ENCODE measurements at regions not wholly inside any gene's neighbourhood (a gene's known extent, or its start where the extent isn't known, plus 50 kb on each side); places are given as distances from the start of the nearest gene placed in this dataset.
"Not testable (repeated sequence)": the region's sequence is repeated elsewhere in the genome, so short reads cannot be mapped to it uniquely, and the experiment has no call there.

DNA sequence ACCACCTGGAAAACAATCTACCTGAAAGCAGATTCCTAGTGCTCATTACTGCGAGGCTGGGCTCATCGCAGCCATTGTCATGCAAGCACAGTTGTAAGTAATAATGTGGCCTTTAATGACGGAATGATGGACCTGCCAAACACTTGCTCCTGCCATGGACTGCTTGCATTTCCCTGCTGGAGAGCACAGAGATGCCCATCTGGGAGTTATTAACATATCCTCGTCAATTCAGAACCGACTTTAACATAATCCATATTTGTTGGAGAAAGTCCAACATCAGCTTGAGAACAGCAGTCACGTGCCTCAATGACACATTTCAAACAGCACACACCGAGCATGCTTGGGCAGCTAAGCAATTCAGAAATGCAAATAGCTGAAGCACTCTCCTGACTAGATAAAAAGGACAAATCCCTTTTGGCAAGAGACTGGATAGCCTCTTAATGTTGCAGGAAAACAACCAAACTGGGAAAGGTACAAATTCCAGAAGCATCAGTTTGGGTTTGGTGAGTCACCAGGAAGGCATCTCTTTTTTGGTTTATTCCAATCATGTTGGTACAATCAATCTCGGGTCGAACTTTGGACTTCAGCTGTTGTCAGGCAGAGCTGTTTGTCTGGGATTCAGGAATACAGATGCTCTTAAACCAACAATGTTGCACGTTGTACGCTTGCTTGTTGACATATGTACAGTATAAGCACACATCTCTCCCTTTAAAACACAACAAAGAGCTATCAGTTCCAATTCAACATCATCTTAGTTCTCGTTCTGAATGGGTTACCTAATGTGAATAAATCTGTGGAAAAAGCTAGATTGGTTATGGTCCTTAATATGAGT is 395.8 kb downstream of the LNPK start:
- peak; percentile 10 for DNase-seq (ENCODE audit: low spot score)

DNA sequence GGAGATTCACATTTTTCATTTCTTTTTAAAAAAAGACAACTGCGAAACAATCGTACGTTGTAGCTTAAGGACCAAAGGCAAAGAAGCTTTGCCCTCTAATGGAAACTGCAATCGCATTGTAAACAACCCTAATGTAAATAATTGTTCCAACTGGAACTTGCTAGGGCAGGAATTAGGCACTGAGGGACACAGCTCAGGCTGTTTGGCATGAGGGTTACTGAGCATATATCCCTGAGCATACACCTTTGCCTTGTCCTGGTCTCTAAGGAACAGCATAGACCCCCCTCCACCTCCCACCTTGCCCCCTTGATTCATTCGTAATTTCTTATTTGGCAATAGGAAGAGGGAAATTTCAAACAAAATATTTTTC is 396.4 kb downstream of the LNPK start:
- DNase-seq (ENCODE audit: low spot score), result no peak

GRCh38 chr2:175601969-175602368 is 400.1 kb downstream of the LNPK start:
- DNase-seq (ENCODE audit: low spot score), result no peak

DNA sequence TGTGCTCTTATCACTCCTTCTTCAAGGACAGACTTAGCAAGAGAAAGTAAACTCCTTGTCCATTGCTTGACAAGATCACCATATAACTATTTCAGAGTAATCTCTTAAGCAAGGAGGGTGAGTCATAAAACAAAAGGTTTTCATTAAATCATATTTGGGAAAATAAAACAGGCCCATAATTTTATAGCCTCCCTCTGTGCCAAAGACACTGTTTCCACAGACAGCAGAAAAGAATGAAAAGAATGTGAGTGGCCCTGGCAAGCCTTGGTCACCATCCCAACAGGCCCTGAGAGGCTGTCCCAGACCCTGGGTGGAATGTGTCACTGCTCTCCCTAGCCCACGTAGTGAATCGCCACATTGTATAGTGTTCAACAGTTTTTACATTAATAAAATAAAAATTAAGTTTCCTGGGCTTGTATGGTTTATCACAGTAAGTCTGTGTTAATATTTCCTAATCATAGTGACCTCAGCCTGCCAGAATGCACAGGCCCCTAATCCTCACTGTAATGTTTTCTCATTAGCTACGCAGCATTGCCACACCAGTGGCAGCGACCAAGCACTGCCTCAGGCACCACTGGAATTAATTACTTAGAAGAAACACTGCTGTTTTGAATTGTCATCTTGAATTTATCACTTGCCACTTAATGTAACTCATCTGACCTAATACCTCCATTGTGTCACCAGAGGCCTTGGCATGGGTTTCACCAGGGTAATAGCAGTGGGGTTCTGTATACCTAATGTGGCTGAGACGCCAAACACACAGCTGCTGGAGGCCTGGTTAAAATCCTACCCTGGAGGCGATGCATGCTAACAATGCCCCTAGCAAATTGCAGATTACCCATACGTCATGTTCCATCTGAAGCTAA is 401.9 kb downstream of the LNPK start:
- no peak for DNase-seq (ENCODE audit: low spot score)

- DNase-seq (ENCODE audit: low spot score), result no peak
Observed at GRCh38 chr2:175597286-175597685, 404.8 kb downstream of the LNPK start.

DNA sequence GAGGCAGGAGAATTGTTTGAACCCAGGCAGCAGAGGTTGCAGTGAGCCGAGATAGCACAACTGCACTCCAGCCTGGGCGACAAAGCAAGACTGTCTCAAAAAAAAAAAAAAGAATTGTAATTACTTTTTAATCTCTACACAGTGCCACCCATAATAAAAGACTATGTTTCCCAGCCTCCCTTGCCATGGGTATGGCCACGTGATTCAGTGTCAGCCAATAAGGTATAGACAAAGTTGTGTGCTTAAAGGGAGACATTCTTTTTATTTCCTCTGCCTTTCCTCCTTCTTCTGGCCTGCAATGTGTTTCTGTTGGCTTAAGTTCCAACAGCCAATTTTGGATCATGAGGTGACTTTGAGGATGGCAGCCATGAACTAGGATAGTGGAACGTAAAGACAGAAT is 406.9 kb downstream of the LNPK start:
- DNase-seq (ENCODE audit: low spot score), result no peak

GRCh38 chr2:175593686-175594525 is 408.2 kb downstream of the LNPK start:
- not testable (repeated sequence) for DNase-seq (ENCODE audit: low spot score)

- DNase-seq (ENCODE audit: low spot score), result not testable (repeated sequence)
Observed at GRCh38 chr2:175588213-175588612, 406.7 kb upstream of the ATP5MC3 start.

GRCh38 chr2:175585496-175585895 is 404.0 kb upstream of the ATP5MC3 start:
- no peak for DNase-seq (ENCODE audit: low spot score)

DNA sequence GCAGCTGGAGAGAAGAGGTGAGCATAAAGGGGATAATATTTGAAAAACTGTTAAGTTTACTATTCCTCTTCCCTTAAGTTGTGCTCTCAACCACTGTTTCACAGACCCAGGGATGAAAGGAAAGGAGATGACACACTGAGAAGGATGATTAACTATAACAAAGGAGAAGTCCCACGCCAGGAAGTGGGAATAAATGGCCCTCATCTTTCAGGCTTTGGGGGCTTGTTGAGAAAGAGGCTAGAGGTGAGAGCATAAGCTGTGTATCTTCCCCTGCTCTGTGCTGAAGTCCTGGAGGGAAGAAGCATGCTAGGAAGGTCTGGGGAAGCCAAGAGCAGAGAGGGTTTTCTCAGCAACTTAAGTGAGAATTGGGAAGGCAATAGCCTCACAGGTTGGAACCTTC is 399.1 kb upstream of the ATP5MC3 start:
- DNase-seq (ENCODE audit: low spot score), result no peak

- no peak for DNase-seq (ENCODE audit: low spot score)
Observed at GRCh38 chr2:175579646-175580045, 398.1 kb upstream of the ATP5MC3 start.

- DNase-seq (ENCODE audit: low spot score), result no peak
Observed at GRCh38 chr2:175577368-175577970, 396.0 kb upstream of the ATP5MC3 start.

DNA sequence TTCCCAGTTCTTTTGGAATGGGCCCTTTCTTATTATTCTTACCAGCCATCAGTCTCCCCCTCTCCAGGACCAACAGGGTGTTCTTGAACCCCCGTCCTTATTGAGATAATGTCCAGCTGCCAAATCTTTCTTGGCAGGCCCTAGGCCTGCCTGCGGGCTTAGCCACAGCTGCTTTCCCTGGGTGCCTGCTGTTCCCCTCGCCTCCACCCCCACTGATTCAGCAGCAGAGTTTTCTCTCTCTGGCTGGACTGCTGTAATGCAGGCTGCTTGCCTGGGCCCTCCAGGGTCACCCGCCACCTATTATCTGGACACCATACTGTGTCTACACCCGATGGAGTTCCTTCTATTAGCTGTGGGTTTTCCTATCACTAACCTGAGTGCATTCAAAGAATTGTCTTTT is 395.4 kb upstream of the ATP5MC3 start:
- no peak for DNase-seq (ENCODE audit: low spot score)

- DNase-seq (ENCODE audit: low spot score), result no peak
Observed at GRCh38 chr2:175576270-175576669, 394.8 kb upstream of the ATP5MC3 start.

DNA sequence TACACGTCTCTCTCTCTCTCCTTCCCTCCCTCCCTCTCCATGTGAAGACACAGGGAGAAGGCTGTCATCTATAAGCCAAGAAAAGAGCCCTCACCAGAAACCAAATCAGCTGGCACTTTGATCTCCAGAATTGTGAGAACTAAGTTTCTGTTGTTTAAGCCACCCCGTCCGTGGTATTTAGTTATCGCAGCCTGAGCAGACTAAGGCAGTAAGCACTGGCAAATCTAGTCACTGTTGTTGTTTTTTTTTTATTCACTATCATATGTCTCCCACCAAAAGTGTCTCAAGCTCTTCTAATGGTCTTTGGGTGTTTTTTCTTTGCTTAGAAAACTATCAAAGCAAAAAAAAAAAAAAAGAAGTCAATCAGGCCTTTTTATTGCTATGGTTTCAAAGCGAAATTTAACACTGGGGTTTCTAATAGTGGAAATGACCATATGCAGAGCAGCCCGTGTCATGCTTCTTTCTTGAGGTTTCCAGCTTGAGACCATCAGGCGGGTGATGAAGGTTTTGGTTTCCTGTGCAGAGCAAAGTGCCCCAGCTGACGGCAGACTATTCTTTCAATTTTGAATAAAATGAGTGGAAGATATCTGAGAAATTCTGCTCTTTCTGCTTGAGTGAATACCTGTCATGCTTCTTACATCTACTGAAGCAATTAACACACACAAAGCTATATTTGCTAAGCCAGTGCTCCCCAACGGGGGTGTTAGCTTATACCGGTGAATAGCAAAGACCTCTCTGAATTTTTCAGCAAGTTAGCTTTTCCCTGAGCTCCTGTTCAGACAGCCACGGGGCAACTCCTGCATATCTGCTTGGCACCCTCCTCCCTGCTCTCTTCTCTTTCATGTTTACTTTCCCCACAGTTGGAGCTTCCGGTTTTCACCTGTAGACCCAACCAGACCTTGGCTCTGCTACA is 394.1 kb upstream of the ATP5MC3 start:
- no peak for DNase-seq (ENCODE audit: low spot score)

DNA sequence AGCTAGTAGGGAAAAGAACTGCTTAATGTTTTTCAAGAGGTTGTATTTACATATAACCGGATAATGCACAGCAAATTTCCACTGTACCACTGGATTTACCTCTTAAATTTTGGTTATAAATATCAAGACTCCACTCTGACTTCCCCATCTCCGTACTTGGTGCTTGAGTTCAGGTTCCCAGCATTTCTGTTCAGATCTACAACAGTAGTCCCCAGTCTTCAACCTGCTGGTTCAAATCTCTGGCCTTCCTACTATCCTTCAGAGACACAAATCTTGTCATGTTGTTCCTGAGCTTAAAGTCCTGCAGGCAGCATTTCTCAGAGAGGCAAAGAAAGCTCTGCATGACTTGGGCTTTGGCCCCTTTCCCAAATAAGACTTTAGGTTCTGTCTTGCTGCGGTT is 392.6 kb upstream of the ATP5MC3 start:
- no peak for DNase-seq (ENCODE audit: low spot score)

GRCh38 chr2:175571078-175571653 is 389.7 kb upstream of the ATP5MC3 start:
- no peak for DNase-seq (ENCODE audit: low spot score)

GRCh38 chr2:175568109-175568730 is 386.7 kb upstream of the ATP5MC3 start:
- no peak for DNase-seq (ENCODE audit: low spot score)

DNA sequence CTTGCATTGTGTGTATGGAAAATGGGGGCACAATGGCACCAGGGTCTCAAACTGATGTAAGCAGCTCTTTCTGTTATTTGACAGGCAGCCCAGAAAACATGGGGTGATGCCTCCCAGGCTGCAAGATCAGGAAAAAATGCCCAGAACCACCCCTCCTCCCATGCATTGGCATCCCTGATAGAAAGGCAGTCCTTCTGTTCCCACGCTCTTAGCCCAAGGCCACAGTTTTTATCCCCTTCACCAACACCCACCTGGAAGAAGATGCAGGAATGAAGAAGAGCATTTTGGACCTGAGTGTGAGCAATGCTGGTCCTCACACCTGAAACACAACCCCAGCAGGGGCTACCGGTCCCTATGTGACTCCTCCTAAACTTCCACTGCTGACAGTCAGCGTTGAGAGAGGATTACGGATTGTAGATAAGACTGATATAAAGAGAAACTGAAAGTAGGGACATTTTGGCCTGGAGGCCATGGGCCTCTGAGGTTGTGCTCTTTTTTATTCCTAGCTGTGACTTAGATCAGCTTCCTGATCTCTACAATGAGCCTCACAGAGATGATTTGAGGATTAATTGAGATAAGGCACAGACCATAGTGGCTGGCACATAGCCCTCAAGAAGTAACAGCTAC is 386.0 kb upstream of the ATP5MC3 start:
- no peak for DNase-seq (ENCODE audit: low spot score)

Measured in iPS-NIHi11 (cell line).